GM18907 (cell line): ENCODE measurements at regions not wholly inside any gene's neighbourhood (a gene's known extent, or its start where the extent isn't known, plus 50 kb on each side); places are given as distances from the start of the nearest gene placed in this dataset.
A peak's percentile ranks its signal among the peaks of the same experiment; 100 is the strongest.

Experiments
- ATAC-seq: cut with Tn5 transposase; IDR thresholded peaks from one replicate; pipeline ENCODE4 v1.9.1; 2021; ENCODE audit warnings: mild to moderate bottlenecking, moderate library complexity; ENCODE audit not compliant: unreplicated experiment

GRCh38 chr12:29990971-29991370 is 207.2 kb upstream of the TMTC1 start:
- no peak for ATAC-seq

GRCh38 chr12:29983851-29984250 is 200.1 kb upstream of the TMTC1 start:
- ATAC-seq = no peak

GRCh38 chr12:29980304-29980703 is 196.6 kb upstream of the TMTC1 start:
- peak; percentile 44 for ATAC-seq

GRCh38 chr12:29971446-29971845 is 187.7 kb upstream of the TMTC1 start:
- no peak for ATAC-seq

- ATAC-seq = no peak
These were observed 186.8 kb upstream of the TMTC1 start for GRCh38 chr12:29970501-29970900.

- no peak for ATAC-seq
These were observed 178.7 kb upstream of the TMTC1 start for GRCh38 chr12:29962276-29963035.

- no peak for ATAC-seq
These were observed 177.5 kb upstream of the TMTC1 start for GRCh38 chr12:29961231-29961630.

- ATAC-seq = no peak
These were observed 176.4 kb upstream of the TMTC1 start for GRCh38 chr12:29960122-29960521.

GRCh38 chr12:29957835-29958234 is 174.1 kb upstream of the TMTC1 start:
- ATAC-seq = no peak

GRCh38 chr12:29945904-29946303 is 162.2 kb upstream of the TMTC1 start:
- ATAC-seq = no peak

GRCh38 chr12:29944269-29945000 is 160.7 kb upstream of the TMTC1 start:
- no peak for ATAC-seq

- ATAC-seq = no peak
These were observed 159.9 kb upstream of the TMTC1 start for GRCh38 chr12:29943683-29944082.

GRCh38 chr12:29940811-29941210 is 157.1 kb upstream of the TMTC1 start:
- no peak for ATAC-seq

- ATAC-seq = no peak
These were observed 146.8 kb upstream of the TMTC1 start for GRCh38 chr12:29930503-29930902.

GRCh38 chr12:29929295-29929694 is 145.6 kb upstream of the TMTC1 start:
- no peak for ATAC-seq

- ATAC-seq = no peak
These were observed 137.6 kb upstream of the TMTC1 start for GRCh38 chr12:29921307-29921706.

GRCh38 chr12:29908157-29908556 is 124.4 kb upstream of the TMTC1 start:
- ATAC-seq = no peak

GRCh38 chr12:29907461-29907860 is 123.7 kb upstream of the TMTC1 start:
- no peak for ATAC-seq

GRCh38 chr12:29902043-29902442 is 118.3 kb upstream of the TMTC1 start:
- ATAC-seq = no peak

GRCh38 chr12:29901585-29901984 is 117.8 kb upstream of the TMTC1 start:
- ATAC-seq = no peak

- no peak for ATAC-seq
These were observed 115.6 kb upstream of the TMTC1 start for GRCh38 chr12:29899212-29899931.

- no peak for ATAC-seq
These were observed 112.2 kb upstream of the TMTC1 start for GRCh38 chr12:29895966-29896365.
